Central memory CD4-positive, alpha-beta T cell (primary cell): ENCODE measurements at regions not wholly inside any gene's neighbourhood (a gene's known extent, or its start where the extent isn't known, plus 50 kb on each side); places are given as distances from the start of the nearest gene placed in this dataset.
"Not testable (repeated sequence)": the region's sequence is repeated elsewhere in the genome, so short reads cannot be mapped to it uniquely, and the experiment has no call there.

ENCODE experiments used
- DNase-seq: peaks from one replicate; pipeline ENCODE4 v3.0.0; 2022

DNA sequence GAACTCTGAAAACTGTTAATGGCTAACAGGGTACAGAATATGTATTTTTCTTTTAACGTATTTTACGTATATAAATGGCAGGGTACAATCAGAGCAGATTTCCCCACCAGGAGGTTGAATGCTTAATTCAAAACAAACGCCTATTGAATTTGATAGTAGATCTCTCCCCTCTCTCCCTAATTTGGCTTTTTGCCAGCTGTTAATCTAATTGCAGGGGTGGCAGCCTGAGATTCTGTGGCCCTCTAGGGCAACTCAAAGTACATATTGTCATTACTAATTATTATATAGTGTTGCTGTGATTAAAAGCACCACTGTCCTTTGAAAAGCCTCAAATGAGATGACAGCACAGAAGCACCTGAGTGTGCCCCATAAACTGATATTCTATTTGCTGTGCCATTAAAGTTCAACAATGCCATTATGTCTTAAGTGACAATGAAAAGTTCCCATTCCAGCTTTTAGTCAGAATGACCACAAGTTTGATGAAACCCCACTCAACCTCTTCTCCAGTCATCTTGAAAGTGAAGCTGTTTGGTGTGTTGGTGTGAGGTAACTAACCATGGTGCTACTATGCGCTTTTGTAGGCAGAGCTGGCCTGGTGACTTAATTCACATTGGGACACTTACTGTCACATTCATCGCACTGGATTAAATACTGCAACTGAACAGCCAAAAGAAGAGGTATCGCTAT is 351.4 kb downstream of the KCNRG start:
- DNase-seq, result no peak

DNA sequence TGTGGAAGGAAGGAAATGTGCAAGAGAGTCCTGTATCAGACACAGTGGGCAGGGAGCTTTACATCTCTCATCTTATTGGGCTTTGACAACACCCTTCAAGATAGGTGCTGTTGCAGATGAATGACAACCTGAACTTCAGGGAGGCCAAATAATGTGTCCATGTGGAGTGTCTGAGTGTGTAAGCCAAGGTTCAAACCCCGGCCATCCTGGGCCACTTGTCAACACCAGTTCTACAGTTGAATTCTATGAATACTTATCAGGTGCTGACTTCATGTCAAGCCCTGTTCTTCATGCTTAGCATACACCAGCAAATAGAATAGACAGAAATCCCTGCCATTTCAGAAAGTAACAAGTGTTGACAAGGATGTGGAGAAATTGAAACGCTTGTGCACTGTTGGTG is 354.4 kb downstream of the KCNRG start:
- no peak for DNase-seq

DNA sequence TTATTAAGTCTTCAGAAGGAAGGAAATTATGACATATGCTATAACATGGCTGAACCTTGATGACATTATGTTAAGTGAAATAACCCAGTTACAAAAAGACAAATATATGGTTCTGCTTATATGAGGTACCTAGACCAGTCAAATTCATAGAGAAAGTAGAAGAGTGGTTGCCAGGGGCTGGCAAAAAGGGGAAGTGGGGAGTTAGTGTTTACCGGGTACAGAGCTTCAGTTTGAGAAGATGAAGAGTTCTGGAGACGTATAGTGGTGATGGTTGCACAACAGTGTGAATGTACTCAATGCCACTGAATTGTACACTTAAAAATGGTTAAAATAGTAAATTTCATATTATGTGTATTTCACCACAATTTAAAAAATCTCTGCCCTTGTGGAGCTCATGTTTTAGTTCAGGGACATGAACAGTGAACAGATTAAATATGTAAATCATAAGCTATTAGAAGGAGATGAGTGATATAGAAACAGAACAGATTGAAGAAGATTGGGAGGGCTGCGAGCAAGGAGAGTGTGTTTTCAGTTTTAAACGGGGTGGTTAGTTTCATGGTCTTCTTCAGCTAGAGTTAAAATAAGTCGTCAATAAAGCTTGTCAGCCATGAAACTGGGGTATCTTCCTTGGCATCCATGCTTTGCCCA is 355.2 kb downstream of the KCNRG start:
- DNase-seq, result no peak

DNA sequence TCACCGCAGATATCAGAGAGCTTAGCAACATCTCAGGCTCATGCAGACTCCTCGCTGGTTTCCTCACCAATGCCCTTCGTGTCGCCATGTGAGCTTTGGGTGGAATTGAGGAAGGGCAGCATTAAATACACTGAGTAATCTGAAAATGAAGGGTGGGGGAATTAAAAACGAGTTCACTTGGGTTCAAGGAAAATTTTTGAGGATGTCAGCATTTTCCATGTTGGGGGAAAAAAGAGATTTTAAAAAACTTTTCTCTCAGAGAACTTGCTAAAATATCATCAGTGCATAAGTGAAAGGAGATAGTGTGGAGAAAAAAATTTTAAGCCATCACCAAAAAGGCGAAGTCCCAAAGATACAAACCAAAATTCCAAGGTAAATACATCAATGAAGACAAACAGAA is 359.3 kb downstream of the KCNRG start:
- no peak for DNase-seq

DNA sequence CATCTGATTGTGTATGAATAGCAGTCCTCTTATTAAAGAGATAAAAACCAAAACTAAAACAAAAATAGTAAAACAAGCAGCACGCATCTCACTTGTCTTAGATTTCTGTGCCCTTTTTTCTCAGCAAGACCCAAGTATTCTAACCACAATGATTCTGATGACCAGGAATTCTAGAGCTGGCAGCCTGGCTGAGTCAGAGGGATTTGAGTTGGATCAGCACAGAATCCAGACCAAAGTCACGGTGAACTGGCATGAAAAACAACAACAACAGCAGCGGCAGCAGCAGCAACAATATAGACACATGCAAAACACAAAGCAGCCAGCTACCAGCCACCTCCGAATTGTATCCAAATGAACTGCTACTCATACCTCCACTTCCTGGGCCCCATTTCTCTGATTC is 360.5 kb downstream of the KCNRG start:
- DNase-seq, result no peak

DNA sequence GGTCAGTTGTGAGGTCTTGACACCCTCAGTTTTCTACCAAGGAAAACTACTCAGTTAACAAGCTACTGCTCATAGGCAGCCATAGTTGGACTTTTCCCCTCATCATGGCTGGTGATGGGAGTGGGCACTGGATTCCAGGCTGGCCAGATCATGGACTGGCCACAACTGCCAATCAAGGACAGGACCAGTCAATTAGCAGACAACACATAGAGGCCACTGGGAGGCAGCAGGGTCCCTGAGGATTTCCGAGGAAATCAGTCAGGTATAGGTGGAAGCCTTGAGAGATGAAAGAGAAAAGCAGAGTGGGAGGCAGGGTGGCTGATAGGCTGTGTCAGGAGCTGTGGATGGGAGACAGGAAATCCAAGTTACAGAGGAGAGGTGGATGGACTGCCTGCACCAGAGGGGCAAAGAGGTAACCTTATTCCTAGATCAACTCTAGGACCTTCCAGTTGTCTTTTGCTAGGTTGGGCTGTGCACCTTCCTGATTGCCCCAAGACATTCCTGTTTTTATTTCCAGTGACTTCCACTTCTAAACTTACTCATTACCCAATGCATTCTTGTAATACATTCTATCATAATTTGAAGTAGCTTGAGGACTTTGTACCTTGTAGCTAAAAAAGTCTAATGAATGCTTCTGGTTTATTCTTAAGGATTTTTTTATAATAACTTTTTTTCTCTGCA is 361.8 kb downstream of the KCNRG start:
- DNase-seq, result no peak

DNA sequence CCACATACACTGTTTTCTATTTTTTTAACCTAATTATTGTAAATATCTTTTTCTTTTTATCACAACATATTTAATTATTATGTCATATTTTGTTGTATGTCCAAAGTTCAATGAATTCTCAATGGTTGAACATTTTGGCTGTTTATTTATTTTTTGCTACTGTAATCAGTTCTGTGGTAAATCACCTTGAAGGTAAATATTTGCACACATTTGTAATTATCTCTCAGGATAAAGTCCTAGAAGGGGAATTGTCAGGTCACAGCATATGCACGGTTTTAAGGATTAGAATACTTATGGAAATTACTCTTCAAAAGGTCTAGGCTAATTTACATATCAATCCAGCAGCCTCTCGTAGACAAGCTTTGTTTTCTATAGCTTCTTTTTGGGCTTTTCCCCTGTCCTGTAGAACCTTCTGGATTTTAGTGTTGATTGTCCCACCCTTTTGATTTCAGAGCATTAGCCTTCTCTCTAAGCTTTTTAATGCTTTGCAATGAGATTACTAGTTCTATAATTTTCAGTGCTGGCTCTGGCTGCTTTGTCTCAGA is 362.6 kb downstream of the KCNRG start:
- DNase-seq, result no peak

DNA sequence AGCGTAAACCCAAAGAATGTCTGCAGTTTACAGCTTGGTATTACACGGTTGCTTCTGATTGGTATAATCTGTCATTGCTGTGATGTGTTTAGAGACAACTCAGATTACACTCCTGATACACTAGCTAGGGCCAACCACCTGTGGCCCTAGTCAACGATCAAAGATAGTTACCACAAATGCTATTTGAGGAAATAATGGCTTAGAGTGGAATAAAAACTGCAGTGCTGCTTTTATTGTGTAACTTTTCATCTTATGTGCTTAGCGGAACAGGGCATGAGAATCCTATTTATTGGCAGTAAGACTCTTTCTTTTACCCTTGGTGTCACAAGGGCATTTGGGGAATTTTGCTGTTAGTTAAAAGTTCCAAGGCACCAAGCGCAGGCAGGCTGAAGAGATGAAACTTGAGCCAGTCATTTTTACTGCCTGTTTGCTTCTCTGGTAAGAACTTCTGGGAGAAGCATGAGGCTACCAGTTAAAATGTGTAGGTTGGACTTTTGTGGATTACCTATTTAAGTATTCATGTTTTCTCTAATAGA is 363.3 kb downstream of the KCNRG start:
- DNase-seq, result no peak

DNA sequence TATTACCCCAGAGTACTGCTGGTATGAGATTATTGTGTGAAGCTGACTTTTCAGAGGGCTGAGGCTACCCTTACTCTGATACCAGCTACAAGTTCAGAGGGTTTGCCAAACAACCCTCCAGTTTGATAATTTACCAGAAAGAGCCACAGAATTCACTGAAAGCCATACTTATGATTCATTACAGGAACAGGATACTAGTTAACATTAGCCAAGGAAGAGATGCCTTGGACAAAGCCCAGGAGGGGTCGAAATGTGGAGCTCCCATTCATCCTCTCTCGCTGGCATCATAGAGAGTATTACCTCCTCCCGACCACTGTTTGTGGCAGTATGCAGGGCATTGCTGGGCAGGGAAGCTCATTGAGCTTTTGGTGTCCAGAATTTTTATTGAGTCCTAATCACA is 364.3 kb downstream of the KCNRG start:
- DNase-seq, result no peak

DNA sequence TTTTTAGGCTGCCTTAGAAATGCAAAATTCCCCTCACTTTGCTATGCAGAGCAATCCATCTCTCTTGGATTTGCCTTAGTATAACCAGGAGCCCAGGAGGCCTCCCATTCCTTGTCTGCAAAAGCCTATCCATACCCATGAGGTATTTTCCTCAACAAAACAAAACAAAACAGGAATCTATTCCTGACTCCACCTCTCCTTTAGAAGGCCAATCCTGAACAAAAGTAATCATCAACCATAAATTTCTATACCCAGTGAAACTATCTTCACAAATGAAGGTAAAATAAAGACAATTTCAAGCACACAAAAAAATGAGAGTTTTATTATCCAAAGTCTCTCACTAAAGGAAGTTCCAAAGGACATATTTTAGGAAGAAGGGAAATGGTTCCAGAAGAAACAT is 365.7 kb downstream of the KCNRG start:
- DNase-seq, result no peak

DNA sequence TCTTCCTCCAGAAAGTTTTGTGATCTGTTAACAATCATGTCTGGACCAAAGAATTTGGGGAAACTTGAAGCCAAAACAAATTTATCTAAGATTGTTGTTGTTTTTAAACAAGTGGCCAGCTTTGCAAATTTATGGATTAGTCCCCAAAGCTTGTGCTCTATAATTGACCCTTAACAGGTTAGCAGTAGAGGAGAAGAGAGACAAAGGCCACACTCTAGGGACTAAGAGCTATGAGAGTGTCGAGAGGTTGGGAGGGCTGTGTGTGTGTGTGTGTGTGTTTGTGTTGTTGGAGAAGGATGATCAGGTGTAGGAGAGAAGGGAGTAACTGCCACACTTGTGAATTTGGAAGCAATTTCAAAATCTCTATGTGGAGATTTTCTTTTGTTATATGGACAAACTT is 367.3 kb downstream of the KCNRG start:
- DNase-seq, result no peak

DNA sequence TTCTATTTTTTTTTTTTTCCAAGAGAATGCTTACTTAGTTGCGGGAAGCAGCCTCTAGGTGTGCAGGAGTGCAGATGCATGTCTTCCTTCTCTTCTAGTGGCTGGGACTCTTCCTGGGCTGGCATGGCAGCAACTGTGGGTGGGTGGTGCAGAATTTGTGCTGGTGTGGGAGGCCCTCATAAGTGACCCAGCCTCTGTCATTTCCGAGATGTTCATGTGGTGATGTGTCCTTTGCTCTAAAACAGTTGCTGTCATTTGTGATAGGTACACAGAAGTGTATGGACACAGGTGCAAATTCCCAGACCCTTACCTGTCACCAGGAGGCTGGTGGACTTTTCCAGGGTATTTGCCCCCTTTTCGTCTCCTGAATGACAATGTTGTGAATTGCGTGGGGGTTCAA is 367.7 kb downstream of the KCNRG start:
- DNase-seq, result no peak

DNA sequence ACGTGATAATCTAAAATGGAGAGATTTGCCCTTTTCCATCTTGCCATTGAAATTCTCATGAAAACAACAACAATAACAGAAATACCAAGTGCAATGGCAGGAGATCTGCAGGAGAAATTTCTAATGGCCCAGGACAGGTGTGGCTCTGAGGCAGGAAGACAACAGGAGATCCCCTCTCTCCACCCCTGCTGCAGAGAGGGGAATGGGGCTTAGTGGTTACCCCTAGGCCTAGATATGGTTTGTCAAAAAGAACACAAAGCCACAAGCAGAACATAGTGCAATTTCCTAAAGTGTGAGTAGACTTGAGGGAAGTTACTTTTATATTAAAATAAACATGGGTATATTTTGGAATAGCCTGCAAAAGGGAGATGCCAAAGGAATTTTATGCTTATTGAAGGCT is 369.5 kb downstream of the KCNRG start:
- no peak for DNase-seq

DNA sequence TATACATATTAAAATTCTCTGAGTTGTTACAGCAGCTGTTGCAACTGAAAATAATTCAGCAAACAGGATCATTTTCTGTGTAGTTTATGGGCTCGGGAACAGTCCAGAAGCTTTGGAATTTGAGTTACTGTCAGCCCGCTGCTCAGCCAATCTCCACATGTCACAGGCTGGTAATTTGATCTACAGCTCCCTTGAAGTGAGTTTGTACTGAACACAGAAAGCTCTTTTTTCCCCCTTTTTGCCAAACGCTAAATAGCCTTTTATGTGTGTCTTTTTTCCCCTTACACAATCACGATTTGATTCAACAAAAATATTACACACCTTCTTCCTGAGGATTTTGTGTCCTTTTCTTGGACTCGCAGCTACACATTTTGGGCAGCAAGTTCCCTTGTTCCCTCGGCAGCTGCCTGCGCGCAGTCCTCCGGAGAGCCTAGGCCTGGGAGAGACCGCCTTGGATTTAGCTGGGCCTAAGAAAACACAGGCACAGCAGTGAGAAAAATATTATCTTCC is 371.4 kb downstream of the KCNRG start:
- DNase-seq, result no peak

DNA sequence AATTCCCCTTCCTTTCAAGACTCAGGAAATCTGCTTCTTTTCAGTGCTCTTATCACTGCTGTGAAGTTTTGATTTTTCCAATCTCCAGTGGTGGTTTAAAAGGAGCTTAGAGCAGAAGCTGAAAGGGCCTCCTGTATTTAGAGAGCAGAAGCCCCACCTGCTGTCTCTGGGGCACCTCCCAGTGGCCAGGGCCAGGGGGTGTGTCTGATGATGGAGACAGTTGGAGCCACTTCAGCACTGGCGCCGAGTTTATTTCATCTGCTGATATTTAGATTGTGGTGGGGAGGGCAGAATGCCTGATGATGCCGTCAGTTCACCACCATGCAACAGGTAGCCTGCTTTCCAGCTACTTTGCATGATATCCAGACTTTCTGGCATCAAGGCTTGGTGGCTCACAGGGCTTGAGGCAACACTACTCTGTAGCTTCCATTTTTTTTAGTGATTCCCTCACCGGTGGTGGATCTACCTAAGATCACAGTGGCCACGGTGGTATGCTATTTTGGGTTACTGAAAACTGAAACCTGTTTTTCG is 371.9 kb downstream of the KCNRG start:
- no peak for DNase-seq

DNA sequence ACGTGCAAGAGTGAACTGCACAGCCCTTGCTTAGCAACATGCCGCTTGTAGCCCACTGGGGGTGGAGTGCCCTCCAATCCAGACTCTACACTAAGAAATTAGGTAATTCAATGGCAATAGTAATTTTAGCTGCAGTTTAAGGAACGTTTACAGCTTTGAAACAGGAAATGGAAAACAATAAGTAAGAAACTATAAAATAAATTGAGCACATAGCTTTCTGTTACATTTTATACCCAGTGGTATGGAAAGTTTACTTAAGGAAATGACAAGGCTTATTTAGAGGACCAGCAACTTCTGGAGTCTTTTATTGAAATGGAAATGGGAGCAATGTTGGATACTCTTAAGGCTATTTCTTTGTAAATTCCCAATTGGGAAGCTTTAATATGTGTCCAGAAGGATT is 373.2 kb downstream of the KCNRG start:
- no peak for DNase-seq

DNA sequence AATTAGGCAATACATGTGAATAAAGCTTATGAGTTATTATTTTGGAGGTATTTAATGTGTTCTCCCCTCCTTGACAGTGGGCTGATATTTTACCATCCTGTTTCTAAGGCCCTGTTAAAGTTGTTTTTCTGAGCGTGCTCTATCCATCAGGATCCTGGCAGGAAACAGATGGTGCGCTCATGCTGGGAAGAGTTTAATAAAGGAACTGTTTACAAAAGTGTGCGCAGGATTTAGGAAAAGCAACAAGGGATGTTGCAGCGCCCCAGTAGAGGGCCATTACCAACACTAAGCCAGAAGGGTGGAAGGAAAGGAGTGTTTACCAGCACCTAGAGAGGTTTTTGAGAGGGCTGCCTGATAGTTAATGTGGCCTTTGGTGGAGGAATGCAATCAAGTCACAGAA is 374.5 kb downstream of the KCNRG start:
- no peak for DNase-seq

DNA sequence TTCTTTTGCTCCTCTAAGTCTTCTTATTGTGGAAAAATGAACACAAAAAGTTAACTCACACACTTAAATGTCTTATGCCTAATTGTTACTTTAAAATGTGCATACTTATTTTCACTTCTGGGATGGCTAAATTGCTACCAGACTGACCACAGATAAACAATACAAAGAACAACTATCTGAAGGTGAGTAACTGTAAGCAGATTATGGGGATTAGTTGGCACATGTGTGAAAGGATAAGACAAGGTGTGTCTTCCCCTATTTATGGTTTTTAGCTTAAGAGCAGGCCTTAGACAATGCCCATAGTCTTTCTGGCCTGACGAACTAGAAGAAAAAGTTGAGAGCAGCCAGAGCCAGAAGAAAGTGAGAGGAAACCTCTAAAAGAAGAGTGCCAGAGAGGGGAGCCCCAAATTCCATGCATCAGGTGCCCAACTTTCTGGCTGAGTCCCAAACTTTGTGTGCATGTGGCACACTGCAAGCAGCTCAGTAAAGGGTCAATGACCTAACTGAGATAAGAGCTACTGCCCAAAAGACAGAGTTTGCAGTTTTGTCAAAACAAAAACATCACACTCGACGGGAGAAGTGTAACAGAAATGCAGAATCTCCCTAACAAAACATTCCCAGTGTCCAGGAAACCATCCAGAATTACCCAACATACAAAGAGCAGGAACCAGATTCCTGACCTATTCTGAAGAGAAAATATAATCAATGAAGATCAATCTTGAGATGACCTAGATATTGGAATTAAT is 375.4 kb downstream of the KCNRG start:
- no peak for DNase-seq

DNA sequence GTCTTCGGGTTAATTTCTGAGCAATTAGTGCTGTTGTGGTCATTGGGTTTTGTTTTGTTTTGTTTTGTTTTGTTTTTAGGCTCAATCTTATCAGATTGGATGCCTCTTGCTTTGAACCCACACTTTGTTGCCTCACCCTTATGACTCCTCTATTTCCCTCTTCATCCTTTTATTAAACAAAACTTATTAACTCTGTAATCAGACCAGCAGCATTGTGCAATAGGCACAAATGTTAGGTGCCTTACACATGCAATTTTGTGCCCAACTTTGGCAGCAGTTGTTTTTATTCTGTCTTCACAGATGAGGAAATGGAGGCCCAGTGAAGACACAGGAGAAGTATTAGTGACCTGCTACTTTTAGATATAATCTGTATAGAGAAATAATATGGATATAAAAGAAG is 377.7 kb downstream of the KCNRG start:
- DNase-seq, result no peak

DNA sequence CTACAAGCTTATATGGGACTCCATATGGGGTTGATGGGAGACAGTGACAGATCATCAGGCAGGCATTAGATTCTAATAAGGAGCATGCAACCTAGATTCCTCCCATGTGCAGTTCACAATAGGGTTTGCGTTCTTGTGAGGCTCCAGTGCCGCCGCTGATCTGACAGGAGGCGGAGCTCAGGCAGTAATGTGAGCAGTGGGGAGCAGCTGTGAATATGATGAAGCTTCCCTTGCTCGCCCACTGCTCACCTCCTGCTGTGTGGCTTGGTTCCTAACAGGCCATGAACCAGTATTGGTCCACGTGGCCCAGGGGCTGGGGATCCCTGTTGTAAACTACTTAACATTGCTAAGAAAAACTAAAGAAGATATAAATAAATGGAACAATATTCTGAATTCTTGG is 378.4 kb downstream of the KCNRG start:
- DNase-seq, result no peak

DNA sequence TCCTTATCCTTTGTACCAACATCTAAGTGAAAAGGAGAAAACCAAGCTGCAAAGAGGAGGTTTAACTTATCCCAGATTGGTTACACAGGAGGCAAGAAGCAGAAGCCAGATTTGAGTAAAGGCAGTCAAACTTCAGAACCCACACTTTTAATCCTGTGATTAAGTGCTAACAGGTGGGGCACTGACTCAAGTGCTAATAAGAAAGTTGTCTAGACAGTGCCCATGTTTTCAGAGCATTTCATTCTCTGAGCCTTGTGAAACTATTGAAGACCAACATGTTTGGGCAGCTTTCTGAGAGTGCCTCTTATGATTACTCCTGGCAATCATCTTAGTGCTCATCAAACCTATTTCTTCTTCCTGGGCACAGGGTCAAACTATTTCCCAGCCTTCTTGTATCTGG is 380.8 kb downstream of the KCNRG start:
- DNase-seq, result no peak

DNA sequence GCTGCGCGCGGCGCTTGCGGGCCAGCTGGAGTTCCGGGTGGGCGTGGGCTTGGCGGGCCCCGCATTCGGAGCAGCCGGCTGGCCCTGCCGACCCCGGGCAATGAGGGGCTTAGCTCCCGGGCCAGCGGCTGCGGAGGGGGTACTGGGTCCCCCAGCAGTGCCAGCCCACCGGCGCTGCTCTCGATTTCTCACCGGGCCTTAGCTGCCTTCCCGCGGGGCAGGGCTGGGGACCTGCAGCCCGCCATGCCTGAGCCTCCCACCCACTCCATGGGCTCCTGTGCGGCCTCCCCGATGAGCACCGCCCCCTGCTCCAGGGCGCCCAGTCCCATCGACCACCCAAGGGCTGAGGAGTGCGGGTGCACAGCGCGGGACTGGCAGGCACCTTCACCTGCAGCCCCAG is 381.4 kb downstream of the KCNRG start:
- not testable (repeated sequence) for DNase-seq
